ENCODE measurements at regions not wholly inside any gene's neighbourhood (a gene's known extent, or its start where the extent isn't known, plus 50 kb on each side); places are given as distances from the start of the nearest gene placed in this dataset.

DNA sequence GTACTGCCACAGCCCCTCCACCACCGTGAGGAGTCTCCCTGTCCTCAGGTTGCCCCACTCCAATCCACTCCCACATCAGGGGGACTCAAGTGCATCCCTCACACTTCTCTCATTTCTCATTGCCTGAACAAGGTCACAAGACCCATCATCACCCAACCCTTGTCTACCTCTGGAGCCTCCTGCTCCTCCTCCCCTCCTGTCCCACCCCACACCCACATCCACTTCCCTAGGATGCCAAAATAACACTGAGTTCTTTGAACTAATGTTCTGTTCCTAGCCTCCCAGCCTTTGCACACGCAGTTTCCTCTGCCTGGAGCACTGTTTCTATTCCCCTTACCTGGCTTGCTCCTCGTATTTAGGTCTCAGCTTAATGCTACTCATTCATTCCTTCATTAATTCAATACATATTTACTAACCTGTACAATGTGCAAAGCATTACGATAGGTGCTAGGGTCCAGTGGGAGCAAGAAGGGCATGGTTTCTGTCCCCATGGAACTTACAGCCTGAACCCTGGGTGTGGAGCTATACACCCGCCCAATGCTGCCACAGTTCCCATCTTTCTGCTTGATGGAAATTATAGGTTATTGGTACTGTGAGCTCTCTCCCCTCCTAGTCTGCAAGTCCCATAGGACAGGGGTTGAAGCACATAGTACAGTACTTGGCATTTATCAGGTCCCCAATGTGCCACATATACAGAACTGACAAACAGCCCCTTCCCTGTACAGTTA is 96.1 kb upstream of the GRIK3 start:
- peaks cover 22% of the 10 kb centered on the region for H3K27me3 ChIP-seq (replicated peaks; ENCODE audit: control insufficient read depth, insufficient read depth, low read length)

DNA sequence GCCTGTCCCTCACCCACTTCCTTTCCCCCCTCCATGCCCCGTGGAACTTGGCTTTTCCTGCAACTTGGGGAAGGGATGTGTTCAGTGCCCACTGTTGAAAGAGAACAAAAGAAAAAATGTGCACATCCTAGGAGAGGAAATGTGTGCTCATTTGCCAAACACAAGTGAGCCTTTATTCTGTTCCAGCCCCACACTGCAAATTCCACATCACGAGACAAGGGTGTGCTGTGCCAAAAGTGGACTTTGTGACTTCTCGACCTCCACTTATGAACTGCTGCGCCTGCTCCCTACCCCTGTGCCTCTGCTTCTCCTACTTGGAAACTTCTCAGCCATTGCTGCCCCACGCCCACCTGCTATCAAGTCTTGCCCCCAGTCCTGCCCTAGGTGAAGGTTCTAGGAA is 97.0 kb upstream of the GRIK3 start:
- Histone ChIP-seq H3K9me3 (ENCODE audit: control insufficient read depth, low read length) (no peaks in the 10 kb centered on the region), H3K27me3 (replicated peaks; ENCODE audit: control insufficient read depth, insufficient read depth, low read length) (peaks cover 22% of the 10 kb centered on the region), H3K9ac (ENCODE audit: low read length) (no peak overlapping the region), H3K4me3 (ENCODE audit: low read length) (no peak overlapping the region), H3K4me1 (ENCODE audit: control insufficient read depth, insufficient read depth, low read length) (no peaks in the 10 kb centered on the region), H3K36me3 (ENCODE audit: control insufficient read depth, insufficient read depth, low read length, severe bottlenecking) (no peaks in the 10 kb centered on the region)
- no peak for DNase-seq (ENCODE audit: low read depth)

More for the DNA sequence above, 96.1 kb upstream of the GRIK3 start:
- H3K9ac ChIP-seq (ENCODE audit: low read length): no peak overlapping the region
- H3K9me3 ChIP-seq (ENCODE audit: control insufficient read depth, low read length): no peaks in the 10 kb centered on the region
- DNase-seq (ENCODE audit: low read depth): no peak
- no peaks in the 10 kb centered on the region for H3K4me1 ChIP-seq (ENCODE audit: control insufficient read depth, insufficient read depth, low read length)
- no peaks in the 10 kb centered on the region for H3K36me3 ChIP-seq (ENCODE audit: control insufficient read depth, insufficient read depth, low read length, severe bottlenecking)
- H3K4me3 ChIP-seq (ENCODE audit: low read length): no peak overlapping the region

DNA sequence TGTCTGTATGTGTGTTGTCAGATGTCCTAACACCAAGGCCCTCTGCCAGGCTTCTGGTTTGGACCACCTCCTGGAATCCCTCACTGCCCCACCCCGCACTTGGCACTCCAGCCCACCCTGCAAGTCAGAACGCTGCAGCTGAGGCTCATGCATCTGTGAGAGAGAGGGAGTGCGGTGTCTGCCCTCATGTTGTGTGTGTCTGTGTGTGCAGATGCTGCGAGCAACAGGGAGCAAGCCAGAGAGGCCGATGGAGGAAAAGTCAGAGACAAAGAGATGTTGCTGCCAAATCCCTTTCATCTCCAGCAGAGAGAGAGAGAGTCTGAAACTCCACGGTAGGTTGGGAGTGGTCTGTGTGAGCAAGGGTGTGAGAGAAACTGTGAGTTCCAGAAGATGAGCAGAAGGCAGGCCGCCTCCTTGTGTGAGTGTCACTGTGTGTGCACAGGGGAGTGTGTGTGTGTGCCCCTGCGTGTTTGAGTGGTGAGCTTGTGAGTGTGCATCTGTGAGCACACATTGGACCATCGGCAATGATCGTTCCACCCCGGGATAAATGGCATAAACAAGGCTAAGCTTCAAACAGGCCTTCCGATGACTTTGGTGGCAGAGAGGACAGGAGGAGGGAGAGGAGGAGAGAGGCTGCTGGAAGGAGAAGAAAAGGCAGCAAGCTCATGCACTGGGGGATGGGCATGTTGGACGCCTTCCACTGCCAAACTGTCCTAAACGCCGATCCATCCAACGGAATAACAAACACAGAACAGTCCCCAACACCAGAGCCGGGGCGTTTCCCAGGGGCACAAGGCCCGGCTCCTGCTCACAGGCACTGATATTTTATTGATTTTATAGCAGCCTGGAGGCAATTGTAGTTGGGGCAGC is 99.2 kb upstream of the GRIK3 start:
- DNase-seq (ENCODE audit: low read depth): no peak
- H3K4me1 ChIP-seq (ENCODE audit: control insufficient read depth, insufficient read depth, low read length): no peaks in the 10 kb centered on the region
- H3K4me3 ChIP-seq (ENCODE audit: low read length): no peak overlapping the region
- H3K9ac ChIP-seq (ENCODE audit: low read length): no peak overlapping the region
- no peaks in the 10 kb centered on the region for H3K36me3 ChIP-seq (ENCODE audit: control insufficient read depth, insufficient read depth, low read length, severe bottlenecking)
- no peaks in the 10 kb centered on the region for H3K9me3 ChIP-seq (ENCODE audit: control insufficient read depth, low read length)
- peaks cover 20% of the 10 kb centered on the region for H3K27me3 ChIP-seq (replicated peaks; ENCODE audit: control insufficient read depth, insufficient read depth, low read length)

DNA sequence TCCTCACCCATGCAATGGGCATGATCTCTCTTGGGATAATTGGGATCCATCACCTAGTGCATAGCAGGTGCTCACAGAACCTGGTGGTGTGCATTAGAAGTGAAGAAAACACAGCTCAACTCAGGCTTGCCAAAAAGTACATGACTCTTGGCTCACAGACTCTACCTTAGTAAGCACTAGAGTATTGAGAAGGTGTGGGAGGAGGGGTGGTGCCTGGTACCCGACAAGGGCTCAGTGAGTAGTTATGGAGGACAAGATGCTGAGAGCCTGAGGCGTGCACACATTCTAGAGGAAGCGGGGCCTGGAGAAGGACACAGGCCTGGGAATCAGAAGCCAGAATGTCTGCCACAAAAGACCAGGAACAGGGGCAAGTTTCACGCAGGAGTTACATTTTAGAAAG is 100.3 kb upstream of the GRIK3 start:
- no peaks in the 10 kb centered on the region for H3K9me3 ChIP-seq (ENCODE audit: control insufficient read depth, low read length)

DNA sequence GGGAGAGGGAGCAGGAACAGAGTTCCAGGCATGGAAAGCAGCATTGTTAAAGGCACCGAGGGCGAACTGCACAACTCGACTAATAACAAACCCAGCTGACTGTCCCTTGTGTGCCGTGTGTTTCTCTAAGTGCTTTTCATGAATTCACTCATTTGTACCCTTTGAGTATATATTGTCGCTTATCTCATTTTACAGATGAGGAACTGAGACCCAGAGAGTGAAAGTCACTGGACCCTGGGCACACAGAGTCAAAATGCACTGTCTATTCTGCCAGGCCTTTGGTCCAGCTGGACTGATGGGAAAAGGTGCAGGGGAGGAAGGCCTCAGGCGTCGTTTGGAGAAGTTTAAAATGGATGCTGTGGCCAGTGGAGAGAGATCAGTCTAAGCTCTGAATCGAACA is 100.7 kb upstream of the GRIK3 start:
- Histone ChIP-seq H3K4me1 (ENCODE audit: control insufficient read depth, insufficient read depth, low read length) (no peaks in the 10 kb centered on the region), H3K36me3 (ENCODE audit: control insufficient read depth, insufficient read depth, low read length, severe bottlenecking) (no peaks in the 10 kb centered on the region), H3K4me3 (ENCODE audit: low read length) (no peak overlapping the region), H3K9ac (ENCODE audit: low read length) (no peak overlapping the region), H3K9me3 (ENCODE audit: control insufficient read depth, low read length) (no peaks in the 10 kb centered on the region), H3K27me3 (replicated peaks; ENCODE audit: control insufficient read depth, insufficient read depth, low read length) (peaks cover 14% of the 10 kb centered on the region)
- DNase-seq (ENCODE audit: low read depth): no peak

More for the DNA sequence above, 100.3 kb upstream of the GRIK3 start:
- no peak overlapping the region for H3K9ac ChIP-seq (ENCODE audit: low read length)
- no peaks in the 10 kb centered on the region for H3K36me3 ChIP-seq (ENCODE audit: control insufficient read depth, insufficient read depth, low read length, severe bottlenecking)
- H3K4me3 ChIP-seq (ENCODE audit: low read length): no peak overlapping the region
- H3K4me1 ChIP-seq (ENCODE audit: control insufficient read depth, insufficient read depth, low read length): no peaks in the 10 kb centered on the region
- H3K27me3 ChIP-seq (replicated peaks; ENCODE audit: control insufficient read depth, insufficient read depth, low read length): peaks cover 14% of the 10 kb centered on the region
- no peak for DNase-seq (ENCODE audit: low read depth)

DNA sequence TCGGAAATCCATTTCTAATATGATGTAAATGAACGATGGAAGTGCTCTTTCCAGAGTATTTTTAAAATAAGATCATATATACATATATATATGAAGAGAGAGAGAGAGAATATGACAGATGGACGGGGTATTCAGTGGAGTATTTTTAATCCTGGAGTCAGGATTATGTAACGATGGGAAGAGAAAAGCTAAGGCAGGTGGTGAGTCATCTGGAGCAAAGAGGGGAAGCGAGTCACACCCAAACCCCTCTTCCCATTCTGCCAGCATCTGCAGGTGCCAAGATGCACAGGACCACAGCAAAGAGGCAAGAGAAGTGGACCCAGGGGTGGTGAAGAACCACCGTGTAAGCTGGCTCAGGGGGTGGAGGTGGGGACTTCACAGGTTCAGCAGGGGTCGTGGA is 102.7 kb upstream of the GRIK3 start:
- DNase-seq (ENCODE audit: low read depth): no peak
- Histone ChIP-seq H3K9me3 (ENCODE audit: control insufficient read depth, low read length) (no peaks in the 10 kb centered on the region), H3K4me1 (ENCODE audit: control insufficient read depth, insufficient read depth, low read length) (no peaks in the 10 kb centered on the region), H3K36me3 (ENCODE audit: control insufficient read depth, insufficient read depth, low read length, severe bottlenecking) (no peaks in the 10 kb centered on the region), H3K4me3 (ENCODE audit: low read length) (no peak overlapping the region), H3K9ac (ENCODE audit: low read length) (no peak overlapping the region), H3K27me3 (replicated peaks; ENCODE audit: control insufficient read depth, insufficient read depth, low read length) (peaks cover 14% of the 10 kb centered on the region)

DNA sequence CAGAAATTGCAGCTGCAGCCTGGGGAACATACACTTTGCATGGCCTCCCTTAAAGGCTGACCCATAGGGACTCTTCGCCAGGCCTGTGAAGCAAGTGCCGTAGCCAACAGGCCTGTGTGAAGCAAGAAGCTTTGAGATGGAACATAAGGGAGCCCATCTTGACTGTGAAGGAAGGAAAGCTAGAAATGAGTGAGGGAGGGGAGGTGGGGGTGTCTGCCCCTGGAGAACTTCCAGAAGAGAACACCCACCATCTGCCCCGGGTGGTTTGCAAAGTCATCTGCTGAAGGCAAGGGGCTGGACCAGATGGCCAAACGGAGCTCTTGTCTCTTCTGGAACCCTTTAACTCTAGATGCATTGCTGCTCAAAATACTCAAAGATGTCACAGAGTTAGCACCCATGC is 103.3 kb upstream of the GRIK3 start:
- Histone ChIP-seq H3K9me3 (ENCODE audit: control insufficient read depth, low read length) (no peaks in the 10 kb centered on the region), H3K27me3 (replicated peaks; ENCODE audit: control insufficient read depth, insufficient read depth, low read length) (peaks cover 13% of the 10 kb centered on the region), H3K9ac (ENCODE audit: low read length) (no peak overlapping the region), H3K4me3 (ENCODE audit: low read length) (no peak overlapping the region), H3K36me3 (ENCODE audit: control insufficient read depth, insufficient read depth, low read length, severe bottlenecking) (no peaks in the 10 kb centered on the region), H3K4me1 (ENCODE audit: control insufficient read depth, insufficient read depth, low read length) (no peaks in the 10 kb centered on the region)
- no peak for DNase-seq (ENCODE audit: low read depth)

DNA sequence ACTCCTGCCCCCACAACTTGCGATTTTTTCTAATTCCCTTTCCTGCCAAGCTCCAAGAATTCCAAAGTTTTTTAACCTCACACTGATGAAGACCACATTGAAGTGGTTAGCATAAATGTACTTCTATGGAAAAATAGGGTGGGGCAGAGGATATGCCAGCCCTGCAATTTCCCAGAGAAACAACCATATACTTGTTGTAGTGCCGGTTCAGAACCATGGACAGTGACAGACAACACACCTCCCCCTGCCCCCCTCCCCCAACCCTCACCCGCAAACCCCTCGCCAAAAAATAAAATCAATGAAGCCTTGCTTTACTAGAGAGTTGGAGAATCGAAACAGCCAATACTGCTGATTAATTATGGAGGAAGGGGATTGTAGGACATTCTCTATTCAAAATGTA is 109.5 kb upstream of the GRIK3 start:
- no peaks in the 10 kb centered on the region for H3K4me1 ChIP-seq (ENCODE audit: control insufficient read depth, insufficient read depth, low read length)
- no peaks in the 10 kb centered on the region for H3K27me3 ChIP-seq (replicated peaks; ENCODE audit: control insufficient read depth, insufficient read depth, low read length)
- H3K9me3 ChIP-seq (ENCODE audit: control insufficient read depth, low read length): no peaks in the 10 kb centered on the region
- H3K4me3 ChIP-seq (ENCODE audit: low read length): no peak overlapping the region
- H3K9ac ChIP-seq (ENCODE audit: low read length): no peak overlapping the region
- no peak for DNase-seq (ENCODE audit: low read depth)
- H3K36me3 ChIP-seq (ENCODE audit: control insufficient read depth, insufficient read depth, low read length, severe bottlenecking): no peaks in the 10 kb centered on the region

DNA sequence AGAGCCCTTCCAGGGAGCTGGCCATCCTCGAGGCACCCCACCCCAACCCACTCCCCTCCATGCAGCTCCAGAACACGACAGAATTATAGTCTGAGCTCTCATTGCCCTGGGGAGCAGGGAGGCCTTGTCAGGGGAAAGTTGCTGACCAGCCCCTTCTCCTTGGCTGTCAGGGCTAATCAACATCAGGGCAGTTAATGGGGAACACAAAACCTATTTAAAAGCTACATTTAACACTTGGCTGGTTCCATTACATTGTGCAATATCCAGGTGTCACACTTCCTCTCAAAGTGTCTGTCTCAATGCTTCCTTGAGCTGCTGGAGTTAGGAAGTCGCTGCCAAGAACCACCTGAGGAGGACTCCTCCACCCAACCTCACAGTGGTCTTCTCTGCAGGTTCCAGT is 111.8 kb upstream of the GRIK3 start:
- Histone ChIP-seq H3K9me3 (ENCODE audit: control insufficient read depth, low read length) (no peaks in the 10 kb centered on the region), H3K36me3 (ENCODE audit: control insufficient read depth, insufficient read depth, low read length, severe bottlenecking) (no peaks in the 10 kb centered on the region), H3K4me1 (ENCODE audit: control insufficient read depth, insufficient read depth, low read length) (no peaks in the 10 kb centered on the region), H3K4me3 (ENCODE audit: low read length) (no peak overlapping the region), H3K9ac (ENCODE audit: low read length) (no peak overlapping the region), H3K27me3 (replicated peaks; ENCODE audit: control insufficient read depth, insufficient read depth, low read length) (peaks cover 3% of the 10 kb centered on the region)
- no peak for DNase-seq (ENCODE audit: low read depth)

DNA sequence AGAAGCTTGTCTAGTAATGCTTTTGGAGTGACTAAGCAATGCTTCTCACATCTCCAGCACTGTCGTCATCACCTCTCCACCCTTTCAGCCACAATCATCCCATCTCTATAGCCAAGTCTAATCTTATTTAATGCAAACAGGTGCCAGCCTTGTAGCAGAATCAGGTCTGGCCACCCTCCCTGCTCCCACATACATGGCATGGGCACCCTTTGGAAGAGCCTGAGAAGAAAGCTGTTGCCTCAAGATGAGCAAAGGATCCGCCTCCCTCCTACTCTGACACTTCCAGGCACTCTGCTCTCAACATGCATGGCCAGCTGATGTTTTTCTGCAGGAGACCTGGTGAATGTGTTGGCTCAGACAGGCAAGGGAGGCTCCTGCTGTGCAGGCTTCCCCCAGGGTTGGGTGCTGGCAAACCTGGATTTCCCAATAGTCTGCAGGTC is 113.1 kb upstream of the GRIK3 start:
- no peak for DNase-seq (ENCODE audit: low read depth)
- peaks cover 8% of the 10 kb centered on the region for H3K27me3 ChIP-seq (replicated peaks; ENCODE audit: control insufficient read depth, insufficient read depth, low read length)
- no peak overlapping the region for H3K9ac ChIP-seq (ENCODE audit: low read length)
- H3K4me3 ChIP-seq (ENCODE audit: low read length): no peak overlapping the region
- H3K4me1 ChIP-seq (ENCODE audit: control insufficient read depth, insufficient read depth, low read length): no peaks in the 10 kb centered on the region
- H3K36me3 ChIP-seq (ENCODE audit: control insufficient read depth, insufficient read depth, low read length, severe bottlenecking): no peaks in the 10 kb centered on the region
- H3K9me3 ChIP-seq (ENCODE audit: control insufficient read depth, low read length): no peaks in the 10 kb centered on the region

DNA sequence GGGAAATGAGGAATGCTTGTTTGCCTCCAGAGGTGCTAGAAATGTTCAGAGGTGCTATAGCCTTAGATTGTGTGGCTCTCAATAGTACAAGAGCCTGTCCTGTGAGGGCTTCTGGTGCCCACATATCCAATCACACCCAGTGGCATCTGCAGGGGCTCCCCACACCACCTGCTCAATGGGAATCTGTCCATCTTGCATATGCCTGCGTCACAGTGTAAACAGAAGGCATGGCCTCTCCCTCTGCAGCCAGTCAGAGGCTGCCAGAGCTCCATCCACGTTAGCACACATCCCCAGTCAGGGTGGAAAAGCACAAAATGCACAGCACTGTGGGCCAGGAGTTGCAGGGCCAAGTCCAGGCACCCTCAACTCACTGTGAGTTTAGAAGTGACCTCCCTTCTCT is 113.6 kb upstream of the GRIK3 start:
- no peak for DNase-seq (ENCODE audit: low read depth)
- Histone ChIP-seq H3K27me3 (replicated peaks; ENCODE audit: control insufficient read depth, insufficient read depth, low read length) (peaks cover 8% of the 10 kb centered on the region), H3K4me1 (ENCODE audit: control insufficient read depth, insufficient read depth, low read length) (no peaks in the 10 kb centered on the region), H3K4me3 (ENCODE audit: low read length) (no peak overlapping the region), H3K36me3 (ENCODE audit: control insufficient read depth, insufficient read depth, low read length, severe bottlenecking) (no peaks in the 10 kb centered on the region), H3K9me3 (ENCODE audit: control insufficient read depth, low read length) (no peaks in the 10 kb centered on the region), H3K9ac (ENCODE audit: low read length) (no peak overlapping the region)

Measured in adipocyte (in vitro differentiated cells).